HG03521 (cell line): ENCODE measurements at regions not wholly inside any gene's neighbourhood (a gene's known extent, or its start where the extent isn't known, plus 50 kb on each side); places are given as distances from the start of the nearest gene placed in this dataset.
A peak's percentile ranks its signal among the peaks of the same experiment; 100 is the strongest.
"Not testable (repeated sequence)": the region's sequence is repeated elsewhere in the genome, so short reads cannot be mapped to it uniquely, and the experiment has no call there.

Source experiments
- ATAC-seq: cut with Tn5 transposase; IDR thresholded peaks from one replicate; pipeline ENCODE4 v1.9.1; 2021; ENCODE audit warnings: mild to moderate bottlenecking, moderate library complexity; ENCODE audit not compliant: unreplicated experiment

DNA sequence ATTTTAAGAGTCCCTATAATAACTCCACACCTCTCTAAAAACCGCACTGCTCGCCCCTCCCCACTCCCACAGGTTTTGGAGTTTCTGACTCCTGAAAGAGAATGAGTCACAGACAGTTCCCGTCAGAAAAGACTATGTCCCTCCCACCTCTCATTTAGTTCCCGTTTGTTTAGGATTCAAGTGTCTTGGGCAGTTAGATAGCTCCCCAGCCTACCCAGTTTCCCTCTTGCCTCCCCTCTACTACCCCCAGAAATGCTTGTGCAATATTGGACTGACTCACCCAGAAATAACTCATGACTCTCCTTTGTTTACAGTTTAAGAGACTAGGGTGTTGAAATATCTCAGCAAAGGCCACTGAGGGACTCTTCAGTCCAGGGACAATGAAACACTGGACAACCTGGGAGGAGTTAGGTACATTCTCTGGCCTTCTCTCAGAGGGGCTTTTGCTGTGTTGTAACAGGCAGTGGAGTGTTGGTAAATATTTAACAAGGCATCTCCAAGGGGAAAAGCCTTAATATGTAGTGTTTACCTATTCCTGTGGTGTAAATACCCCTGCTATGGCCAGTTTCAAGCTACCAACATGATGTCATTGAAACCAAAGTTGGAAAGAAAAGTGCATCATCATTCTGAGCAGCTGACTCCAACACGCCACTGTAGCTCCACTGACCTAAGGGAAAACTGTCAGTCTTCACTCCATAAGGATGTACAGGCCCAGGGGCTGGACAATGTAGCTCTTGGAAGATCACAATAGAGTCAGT lies 96.1 kb upstream of the CHD2 start:
- no peak for ATAC-seq

DNA sequence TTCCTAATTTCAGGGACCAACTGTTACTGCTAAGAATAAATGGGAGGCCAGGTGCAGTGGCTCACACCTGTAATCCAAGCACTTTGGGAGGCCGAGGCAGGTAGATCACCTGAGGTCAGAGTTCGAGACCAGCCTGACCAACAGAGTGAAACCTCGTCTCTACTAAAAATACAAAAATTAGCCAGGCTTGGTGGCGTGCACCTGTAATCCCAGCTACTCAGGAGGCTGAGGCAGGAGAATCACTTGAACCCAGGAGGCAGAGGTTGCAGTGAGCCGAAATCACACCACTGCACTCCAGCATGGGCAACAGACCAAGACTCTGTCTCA lies 95.6 kb upstream of the CHD2 start:
- ATAC-seq, result not testable (repeated sequence)

DNA sequence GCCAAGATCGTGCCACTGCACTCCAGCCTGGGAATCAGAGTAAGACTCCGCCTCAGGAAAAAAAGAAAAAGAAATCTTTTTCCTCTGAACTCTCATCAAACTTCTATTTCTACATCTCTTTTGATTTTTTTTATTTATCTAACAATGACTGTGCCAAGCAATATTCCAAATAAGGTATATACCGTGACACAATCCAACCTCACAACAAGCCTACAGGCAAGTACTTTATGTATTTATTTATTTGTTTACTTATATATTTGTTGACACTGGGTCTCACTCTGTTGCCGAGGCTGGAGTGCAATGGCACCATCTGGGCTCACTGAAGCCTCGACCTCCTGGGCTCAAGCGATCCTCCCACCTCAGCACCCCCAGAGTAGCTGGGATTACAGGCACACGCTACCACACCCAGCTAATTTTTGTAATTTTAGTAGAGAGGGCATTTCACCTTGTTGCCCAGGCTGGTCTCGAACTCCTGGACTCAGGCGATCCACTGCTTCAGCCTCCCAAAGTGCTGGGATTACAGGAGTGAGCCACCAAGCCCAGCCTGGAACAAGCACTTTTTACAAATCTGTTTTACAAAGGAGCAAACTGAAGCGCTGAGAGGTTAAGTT lies 94.9 kb upstream of the CHD2 start:
- ATAC-seq, result no peak

DNA sequence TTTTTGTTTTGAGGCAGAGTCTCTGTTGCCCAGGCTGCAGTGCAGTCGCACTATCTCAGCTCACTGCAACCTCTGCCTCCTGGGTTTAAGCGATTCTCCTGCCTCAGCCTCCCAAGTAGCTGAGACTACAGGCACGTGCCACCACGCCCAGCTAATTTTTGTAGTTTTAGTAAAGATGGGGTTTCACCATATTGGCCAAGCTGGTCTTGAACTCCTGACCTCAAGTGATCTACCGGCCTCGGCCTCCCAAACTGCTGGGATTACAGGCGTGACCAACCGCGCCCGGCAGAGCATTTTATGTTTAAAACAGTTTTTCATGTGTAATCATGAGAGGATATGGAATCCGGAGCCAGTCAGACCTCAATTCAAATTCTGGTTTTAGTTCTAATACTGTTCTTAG lies 94.0 kb upstream of the CHD2 start:
- not testable (repeated sequence) for ATAC-seq

DNA sequence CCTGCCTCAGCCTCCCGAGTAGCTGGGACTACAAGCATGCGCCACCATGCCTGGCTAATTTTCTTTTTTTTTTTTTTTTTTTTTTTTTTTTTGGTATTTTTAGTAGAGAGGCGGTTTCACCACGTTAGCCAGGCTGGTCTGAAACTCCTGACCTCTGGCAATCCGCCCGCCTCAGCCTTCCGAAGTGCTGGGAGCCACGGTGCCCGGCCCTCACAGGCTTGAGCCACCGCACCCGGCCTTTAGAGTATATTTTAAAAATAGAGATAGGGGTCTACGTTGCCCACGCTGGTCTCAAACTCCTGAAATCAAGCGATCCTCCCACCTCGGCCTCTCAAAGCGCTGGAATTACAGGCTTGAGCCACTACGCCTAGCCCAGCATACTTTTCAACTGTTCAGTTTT lies 93.4 kb upstream of the CHD2 start:
- ATAC-seq, result no peak

DNA sequence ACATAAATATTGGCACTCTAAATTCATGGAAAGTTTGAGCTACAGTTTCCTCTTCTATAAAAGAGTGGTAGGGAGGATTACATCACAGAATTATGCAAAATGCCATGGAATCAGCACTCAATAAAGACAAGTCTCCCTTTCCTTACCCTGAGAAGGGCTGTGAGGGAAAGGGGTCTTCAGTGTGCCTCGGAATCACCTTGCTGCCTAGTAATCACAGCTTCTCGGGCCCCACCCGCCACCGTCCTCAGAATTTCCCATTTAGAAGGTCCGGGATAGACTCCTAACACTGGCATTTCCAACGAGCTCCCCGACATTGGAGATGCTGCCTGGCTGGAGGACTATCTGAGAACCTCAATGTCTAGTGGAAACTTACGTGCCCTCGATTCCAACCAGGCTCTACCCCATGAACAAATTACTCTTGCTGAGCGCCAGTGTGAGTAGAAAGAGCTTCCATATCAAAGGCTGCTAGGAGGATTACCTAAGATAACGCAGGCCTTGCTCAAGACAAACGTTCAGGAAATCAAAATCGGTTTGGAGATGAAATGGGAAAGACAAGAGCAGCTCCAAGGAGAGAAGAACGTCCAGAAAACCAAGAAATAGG lies 92.1 kb upstream of the CHD2 start:
- no peak for ATAC-seq

DNA sequence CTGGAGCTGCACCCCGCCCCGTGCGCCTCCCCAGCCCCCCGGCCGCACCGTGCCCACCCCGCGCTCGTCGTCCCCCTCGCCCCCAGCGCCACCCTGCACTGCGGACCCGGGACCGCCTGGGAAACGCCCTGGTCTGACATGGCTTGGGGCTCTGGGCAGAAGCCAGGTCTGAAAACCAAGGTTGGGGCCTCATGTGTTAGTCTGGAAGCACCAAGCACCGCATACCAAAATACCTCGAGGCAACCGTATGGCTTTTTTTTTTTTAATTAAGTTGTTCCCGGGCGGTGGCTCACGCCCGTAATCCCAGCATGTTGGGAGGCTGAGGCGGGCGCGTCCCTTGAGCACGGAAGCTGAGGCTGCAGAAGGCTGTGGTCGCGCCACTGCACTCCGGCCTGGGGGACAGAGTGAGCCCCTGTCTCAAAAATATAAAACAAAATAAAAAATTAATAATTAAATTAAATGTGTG lies 91.5 kb upstream of the CHD2 start:
- ATAC-seq, result peak; percentile 10

DNA sequence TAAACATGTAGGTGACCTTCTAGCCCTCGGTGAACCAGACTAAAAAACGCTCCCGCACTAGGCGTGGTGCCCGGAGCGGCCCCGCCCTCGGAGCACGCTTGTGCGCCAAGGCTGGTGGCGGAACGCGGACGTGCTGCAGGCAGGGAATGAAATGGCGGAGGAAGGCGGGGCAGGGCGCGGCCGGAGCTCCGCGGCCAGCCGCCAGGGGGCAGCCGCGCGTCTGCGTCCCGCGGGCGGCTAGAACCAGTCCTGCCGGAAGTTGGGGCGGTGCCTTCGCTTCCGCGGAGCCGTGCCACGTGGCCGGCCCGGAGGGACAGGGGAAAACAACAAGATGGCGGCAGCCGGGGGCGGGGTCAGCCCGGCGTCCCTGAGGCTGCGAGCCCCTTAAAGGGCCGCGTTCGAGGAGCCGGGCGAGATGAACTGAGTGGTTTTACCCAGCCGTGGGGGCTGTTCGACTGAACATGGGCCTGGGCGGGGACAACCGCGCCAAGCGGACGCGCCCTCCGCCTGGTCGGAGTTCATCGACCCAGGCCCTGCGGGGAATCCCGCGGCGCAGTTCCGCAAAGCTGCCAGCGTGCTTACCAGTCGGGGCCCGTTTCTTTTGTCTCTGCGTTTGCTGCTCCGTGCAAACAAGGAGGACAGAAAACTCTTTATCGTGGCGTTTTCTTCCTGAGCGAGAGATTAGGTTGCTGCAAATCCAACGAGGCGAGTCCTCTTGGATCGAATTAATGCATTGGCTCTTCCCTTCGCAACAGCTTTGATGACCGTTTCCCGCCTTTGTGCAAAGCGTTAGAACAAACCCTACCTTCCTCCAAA lies 90.9 kb upstream of the CHD2 start:
- ATAC-seq, result peak; percentile 82

DNA sequence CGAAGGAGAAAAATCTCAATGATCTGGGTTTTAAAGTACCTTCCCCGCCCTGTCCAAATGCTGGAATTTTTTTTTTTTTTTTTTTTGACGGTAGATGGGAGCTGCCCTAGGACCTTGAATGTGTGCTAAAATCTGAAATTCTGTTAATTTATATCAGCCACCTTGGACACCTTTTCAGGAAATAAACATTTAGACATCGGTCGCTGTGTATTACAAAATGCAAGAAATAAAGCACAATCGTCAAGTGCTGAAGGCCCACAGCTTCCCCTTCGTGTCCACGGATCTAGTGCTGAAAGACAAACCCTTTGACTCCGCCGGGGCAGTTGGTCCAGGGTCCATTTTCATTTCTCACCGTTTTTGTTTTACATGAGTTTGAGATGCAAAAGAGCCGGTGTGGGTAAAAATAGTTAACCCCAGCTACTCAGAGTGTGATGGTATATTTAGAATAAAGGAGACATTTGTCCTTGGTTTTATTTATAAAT lies 90.2 kb upstream of the CHD2 start:
- no peak for ATAC-seq

DNA sequence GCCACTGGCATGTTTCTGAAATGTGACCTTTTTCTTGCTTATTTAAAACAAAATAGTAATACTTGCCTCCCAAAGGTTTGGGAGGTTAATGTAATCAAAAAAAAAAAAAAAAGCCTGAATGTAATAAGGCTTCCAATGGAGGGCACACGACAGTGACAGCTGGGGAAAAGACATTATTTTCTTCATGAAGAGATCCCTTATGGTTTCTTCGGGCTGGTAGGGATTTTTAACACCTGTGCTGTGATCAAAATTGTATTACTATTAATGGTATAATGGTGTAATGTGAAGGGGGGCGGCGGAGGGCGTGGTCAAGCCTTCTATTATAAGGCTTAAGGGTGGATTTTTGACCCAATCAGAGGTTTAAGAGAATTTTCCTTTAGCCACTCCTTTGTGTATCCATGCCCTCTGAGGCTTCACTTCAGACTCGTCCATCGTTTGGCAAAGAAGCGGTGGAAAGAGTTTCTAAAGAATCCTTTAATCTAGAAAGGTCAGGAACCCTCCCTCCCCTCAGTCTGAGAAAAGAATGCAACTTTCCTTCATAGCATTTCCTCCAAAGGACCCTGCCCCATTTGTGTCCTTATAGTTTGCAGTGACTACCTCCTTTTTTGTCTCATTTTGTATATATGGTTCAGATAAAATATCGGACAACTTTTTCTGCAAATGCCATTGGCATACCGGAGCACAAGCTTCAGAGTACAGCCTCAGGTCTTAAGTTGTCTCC lies 89.5 kb upstream of the CHD2 start:
- no peak for ATAC-seq

DNA sequence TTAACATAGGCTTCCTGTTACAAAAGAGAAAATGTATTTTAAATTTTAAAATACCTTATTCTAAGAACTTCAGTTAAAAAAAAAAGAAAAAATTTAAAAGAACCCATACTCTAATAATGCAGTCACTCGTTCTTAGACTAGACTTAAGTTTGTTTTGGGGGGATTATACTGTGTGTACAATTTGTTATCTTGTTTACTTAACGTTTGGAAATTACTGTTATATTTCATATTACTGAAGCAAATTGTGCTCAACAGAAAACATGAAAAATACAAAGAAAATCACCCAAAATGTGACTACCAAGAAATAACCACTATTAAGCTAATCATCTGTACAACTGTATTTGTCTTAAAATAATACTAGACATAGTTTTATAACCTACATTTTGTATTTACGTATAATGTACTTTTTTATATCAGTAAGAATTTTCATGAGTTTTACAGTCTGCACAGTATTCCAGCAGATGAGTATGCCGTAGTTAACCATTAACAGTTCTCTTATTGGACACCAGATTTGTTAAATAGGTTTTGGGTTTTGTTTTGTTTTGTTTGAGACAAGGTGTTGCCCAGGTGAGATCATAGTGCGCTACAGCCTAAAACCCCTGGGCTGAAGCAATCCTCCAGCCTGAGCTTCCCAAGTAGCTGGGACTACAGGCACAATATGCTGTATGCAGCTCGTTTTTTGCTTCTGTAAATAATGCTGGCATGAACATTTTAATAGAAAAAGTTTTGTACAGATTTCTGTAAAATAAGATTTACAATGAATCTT lies 88.8 kb upstream of the CHD2 start:
- ATAC-seq, result no peak

DNA sequence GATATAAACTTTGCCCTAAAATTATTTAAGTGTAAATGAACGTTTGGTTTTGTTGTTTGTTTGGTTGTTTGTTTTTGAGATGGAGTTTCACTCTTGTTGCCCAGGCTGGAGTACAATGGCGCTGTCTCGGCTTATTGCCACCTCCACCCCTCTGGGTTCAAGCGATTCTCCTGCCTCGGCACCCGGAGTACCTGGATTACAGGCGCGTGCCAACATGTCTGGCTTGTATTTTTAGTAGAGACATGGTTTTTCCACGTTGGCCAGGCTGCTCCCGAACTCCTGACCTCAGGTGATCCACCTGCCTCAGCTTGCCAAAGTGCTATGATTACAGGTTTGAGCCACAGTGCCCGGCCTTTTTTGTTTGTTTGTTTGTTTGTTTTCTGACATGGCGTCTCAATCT lies 87.9 kb upstream of the CHD2 start:
- no peak for ATAC-seq

DNA sequence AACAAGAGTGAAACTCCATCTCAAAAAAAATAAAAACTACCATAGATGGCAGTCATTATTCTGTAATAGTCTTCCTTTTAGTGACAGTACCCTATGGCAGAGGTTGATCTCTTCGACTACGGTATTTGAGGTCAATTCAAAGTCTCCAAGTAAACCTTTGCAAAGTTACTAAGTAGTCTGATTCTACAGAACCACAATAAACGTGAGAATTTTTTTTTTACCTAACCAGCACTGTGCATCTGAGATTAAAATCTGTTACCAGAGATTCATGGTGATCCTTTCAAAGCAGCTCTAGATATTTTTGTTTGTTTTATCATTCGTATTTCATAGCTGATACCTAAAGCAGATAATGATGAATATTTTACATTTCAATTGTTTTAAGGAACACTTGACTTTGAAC lies 86.6 kb upstream of the CHD2 start:
- ATAC-seq, result no peak

DNA sequence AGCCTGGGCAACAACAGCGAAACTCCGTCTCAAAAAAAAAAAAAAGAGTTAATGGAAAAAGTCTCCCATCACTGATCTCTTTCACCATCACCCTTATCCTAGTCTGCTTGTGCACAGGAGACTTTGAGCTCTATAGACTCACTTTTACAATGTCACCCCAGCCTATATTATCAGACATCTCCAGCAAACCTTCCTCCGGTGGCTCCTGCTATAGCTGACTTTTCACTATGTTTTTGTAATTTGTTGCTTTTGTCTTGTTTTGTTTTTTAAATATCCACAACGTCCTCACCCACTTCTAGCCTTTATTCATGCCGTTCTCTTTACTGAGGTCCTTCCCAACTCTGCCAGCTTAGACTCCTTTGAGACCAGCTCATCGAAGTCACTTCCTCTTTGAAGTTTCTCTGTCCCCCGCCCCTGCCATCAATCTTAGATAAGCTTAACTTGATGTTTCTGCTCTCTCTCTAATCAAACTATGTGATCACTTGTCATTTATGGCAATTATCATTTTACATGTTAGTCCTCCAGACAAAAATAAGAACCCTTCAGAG lies 82.7 kb upstream of the CHD2 start:
- no peak for ATAC-seq

DNA sequence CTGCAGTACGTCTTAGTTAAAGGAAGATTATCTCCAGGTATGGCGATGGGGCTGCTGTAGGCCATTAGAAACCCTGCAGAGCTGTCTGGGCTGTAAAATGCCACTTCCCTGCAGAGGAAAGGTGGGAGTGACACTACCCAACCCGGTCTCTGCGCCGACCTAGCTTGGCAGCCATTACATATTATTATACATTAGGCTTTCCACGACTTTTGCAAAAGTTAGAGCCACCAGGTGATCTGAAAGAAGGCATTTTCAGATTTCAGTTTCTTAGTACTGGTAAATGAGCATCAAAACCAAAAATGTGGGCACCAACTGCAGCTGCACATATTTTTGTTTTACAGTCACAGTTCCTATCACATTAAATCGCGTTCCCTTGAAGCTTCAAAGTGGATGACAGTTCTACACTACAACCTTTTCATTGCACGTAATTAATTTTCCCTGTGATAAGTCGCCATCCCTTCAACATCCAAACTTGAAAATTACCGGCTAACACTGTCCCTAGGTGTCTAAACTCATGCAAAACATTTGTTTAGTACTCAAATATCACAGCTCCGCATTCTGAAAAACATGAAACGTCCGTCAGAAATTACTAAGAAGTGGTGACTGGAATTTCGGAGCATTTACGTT lies 81.4 kb upstream of the CHD2 start:
- no peak for ATAC-seq

DNA sequence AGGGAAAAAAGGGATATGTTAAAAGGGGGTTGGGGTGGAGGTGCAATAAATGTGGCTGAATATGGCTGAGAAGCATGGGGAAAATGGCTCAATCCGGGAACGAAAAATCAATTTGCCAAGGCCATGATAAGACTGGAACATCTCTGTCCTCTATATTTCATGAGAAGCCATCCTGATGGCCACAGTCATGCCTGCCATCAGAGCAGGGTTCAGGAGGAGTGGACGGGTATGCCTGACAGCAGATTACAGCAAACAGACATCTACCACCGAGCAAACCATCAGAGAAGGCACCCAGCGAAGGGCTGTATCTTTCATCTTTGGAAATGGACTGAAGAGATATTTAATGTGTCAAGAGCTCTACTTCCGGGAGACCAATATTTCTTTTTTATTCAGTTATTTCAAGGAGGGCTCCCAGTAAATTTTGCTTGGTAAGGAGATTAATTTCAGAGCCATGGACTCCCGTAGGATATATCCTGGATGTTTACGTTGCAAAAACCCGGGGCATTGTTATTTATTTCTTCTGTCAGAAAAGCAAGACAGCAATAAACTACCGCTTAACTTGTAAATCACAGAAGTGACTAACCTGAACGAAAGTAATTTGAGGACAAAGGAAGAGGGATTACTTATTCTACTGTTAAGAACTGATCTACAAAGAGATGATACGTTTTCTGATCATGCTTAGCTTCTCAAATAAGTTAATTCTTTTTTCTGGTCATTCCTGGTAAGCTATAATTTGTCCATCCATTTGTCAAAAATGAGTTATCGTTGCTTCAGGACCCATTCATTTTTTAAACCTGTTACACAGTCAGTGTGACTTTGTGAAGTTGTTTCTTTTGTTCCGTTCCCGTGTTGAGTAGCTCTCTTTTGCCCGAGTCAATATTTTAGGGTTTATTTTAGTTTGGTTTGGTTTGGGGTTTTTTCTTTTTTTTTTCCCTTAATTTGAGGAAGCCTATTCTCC lies 80.6 kb upstream of the CHD2 start:
- peak; percentile 17 for ATAC-seq

DNA sequence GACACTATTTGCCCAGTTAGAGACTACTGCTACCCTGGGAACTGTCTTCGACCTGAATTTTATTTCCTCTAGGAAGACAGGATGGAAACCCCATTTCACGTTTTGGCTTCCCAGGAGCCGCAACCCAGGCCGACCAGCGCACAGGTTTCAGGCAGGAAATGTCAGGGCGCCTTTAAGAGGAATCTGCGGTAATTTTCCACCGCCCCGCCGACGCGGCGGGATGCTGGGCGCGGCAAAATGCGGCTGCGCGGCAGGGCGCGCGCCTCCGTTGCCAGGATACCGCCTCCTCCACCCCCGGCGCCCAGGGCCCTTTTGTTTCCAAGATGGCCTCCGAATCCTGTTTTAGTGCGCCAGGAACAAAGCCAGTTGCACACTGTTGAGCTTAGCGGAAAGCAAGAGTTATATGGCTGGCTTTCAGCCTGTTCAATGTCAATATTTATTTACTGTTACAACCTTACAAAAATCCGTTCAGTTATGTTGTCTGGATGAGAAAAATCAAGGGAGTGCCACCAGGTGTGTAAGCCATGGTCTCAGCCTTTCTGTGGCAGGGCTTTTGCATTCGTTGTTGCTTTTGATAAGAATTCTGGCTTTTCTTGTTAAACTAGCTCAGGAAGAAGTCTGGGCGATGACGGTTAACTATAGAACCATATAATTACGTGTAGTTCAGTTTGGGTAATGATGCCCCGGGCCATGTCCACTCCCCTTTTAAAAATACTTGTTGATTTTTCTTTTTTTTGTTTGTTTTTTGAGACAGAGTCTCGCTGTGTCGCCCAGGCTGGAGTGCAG lies 79.7 kb upstream of the CHD2 start:
- ATAC-seq, result peak; percentile 87
